ENCODE measurements at regions not wholly inside any gene's neighbourhood (a gene's known extent, or its start where the extent isn't known, plus 50 kb on each side); places are given as distances from the start of the nearest gene placed in this dataset.

DNA sequence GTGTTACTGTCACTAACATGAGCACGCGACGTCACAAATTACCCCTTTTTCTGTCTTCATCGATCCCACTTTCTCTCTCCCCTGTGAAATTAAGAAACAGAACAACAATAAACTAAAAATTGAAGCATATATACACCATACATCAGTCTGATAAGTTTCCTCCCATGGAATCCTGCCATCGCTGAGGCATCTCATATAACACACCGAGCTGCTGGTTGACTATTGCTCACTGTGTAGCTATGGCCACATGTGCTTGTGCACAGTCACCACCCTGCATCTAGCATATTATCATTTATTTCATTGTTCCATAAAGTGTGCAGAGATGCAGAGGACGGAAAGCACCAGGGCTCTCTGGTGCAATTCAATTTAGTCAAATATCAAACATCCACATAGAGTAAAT is 777.9 kb upstream of the ARRDC4 start:
- Mint-ChIP-seq H3K4me1 (ENCODE audit: low read depth, unreplicated experiment) (no peaks in the 10 kb centered on the region), H3K4me3 (ENCODE audit: low read depth, unreplicated experiment) (no peak overlapping the region), H3K36me3 (ENCODE audit: insufficient read depth, unreplicated experiment) (no peaks in the 10 kb centered on the region), H3K27me3 (ENCODE audit: unreplicated experiment) (no peaks in the 10 kb centered on the region), H3K27ac (ENCODE audit: unreplicated experiment) (no peak overlapping the region), H3K9me3 (ENCODE audit: low read depth, unreplicated experiment) (peaks cover 7% of the 10 kb centered on the region)
- no TSS peak for BruUV-seq (replicated peaks)
- CTCF ChIA-PET = no interaction called here
- no peak for DNase-seq
- intact Hi-C loops (cut with micrococcal nuclease; ENCODE audit: unreplicated experiment) = no loop called here
- TF ChIP-seq, protein P1, sequence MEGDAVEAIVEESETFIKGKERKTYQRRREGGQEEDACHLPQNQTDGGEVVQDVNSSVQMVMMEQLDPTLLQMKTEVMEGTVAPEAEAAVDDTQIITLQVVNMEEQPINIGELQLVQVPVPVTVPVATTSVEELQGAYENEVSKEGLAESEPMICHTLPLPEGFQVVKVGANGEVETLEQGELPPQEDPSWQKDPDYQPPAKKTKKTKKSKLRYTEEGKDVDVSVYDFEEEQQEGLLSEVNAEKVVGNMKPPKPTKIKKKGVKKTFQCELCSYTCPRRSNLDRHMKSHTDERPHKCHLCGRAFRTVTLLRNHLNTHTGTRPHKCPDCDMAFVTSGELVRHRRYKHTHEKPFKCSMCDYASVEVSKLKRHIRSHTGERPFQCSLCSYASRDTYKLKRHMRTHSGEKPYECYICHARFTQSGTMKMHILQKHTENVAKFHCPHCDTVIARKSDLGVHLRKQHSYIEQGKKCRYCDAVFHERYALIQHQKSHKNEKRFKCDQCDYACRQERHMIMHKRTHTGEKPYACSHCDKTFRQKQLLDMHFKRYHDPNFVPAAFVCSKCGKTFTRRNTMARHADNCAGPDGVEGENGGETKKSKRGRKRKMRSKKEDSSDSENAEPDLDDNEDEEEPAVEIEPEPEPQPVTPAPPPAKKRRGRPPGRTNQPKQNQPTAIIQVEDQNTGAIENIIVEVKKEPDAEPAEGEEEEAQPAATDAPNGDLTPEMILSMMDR (IDR thresholded peaks at IDR 0.05; ENCODE audit: unreplicated experiment) = no peak

DNA sequence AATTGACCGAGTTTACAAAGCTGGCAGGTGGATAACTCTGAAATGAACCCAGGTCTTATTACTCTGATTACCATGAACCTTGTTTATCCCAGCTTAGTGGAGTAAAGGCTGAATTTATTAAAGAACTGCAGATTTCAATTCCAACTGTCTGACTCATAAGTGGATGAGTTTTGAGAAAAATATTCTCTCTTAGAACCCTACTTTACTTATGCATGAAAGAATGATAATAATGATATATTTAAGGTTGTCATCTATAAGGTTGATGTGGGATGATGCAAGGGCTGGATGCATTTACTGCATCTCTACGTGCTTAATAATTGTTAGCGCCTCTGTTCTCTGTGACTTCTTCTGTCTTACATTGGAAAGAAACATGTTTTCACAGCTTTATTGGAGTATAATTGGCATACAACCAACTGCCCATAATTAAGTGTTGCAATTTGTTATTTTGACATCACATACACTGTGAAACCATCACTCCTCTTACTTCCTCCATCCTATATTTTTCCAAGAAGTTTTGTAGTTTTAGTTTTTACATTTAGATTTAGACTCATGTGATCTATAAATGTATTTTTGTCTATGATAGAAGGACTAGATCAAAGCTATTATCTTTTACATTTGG is 771.2 kb upstream of the ARRDC4 start:
- CTCF ChIA-PET = no interaction called here
- no peak overlapping the region for H3K4me3 Mint-ChIP-seq (ENCODE audit: low read depth, unreplicated experiment)
- H3K4me1 Mint-ChIP-seq (ENCODE audit: low read depth, unreplicated experiment) = no peaks in the 10 kb centered on the region
- no peaks in the 10 kb centered on the region for H3K36me3 Mint-ChIP-seq (ENCODE audit: insufficient read depth, unreplicated experiment)
- H3K9me3 Mint-ChIP-seq (ENCODE audit: low read depth, unreplicated experiment) = no peaks in the 10 kb centered on the region
- intact Hi-C loops (cut with micrococcal nuclease; ENCODE audit: unreplicated experiment) = no loop called here
- H3K27ac Mint-ChIP-seq (ENCODE audit: unreplicated experiment) = no peak overlapping the region
- DNase-seq = no peak
- TF ChIP-seq, protein P1 (IDR thresholded peaks at IDR 0.05; ENCODE audit: unreplicated experiment) = no peak
- no peaks in the 10 kb centered on the region for H3K27me3 Mint-ChIP-seq (ENCODE audit: unreplicated experiment)
- no TSS peak for BruUV-seq (replicated peaks)

DNA sequence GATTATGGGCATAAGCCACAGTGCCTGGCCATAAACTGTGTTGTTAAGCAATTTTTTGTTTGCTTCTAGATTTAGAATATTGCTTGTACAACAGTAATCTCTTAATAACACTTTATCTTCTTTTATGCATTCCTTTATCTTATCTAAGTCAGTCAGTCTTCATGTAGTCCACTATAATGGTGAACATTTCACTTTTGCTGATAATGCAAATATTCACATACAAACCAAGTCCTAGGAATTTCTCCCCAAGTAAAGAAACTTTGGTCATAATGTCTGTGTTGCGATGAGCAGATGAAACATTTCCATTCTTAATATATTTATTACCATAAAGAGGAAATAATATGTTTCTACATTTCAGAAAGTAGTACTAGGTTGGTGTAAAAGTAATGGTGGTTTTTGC is 765.8 kb upstream of the ARRDC4 start:
- TF ChIP-seq, protein P1 (IDR thresholded peaks at IDR 0.05; ENCODE audit: unreplicated experiment) = no peak
- Mint-ChIP-seq H3K27ac (ENCODE audit: unreplicated experiment) (no peak overlapping the region), H3K4me3 (ENCODE audit: low read depth, unreplicated experiment) (no peak overlapping the region), H3K9me3 (ENCODE audit: low read depth, unreplicated experiment) (peaks cover 2% of the 10 kb centered on the region), H3K36me3 (ENCODE audit: insufficient read depth, unreplicated experiment) (no peaks in the 10 kb centered on the region), H3K27me3 (ENCODE audit: unreplicated experiment) (no peaks in the 10 kb centered on the region), H3K4me1 (ENCODE audit: low read depth, unreplicated experiment) (no peaks in the 10 kb centered on the region)
- intact Hi-C loops (cut with micrococcal nuclease; ENCODE audit: unreplicated experiment) = no loop called here
- CTCF ChIA-PET = no interaction called here
- DNase-seq = no peak
- BruUV-seq (replicated peaks) = no TSS peak

DNA sequence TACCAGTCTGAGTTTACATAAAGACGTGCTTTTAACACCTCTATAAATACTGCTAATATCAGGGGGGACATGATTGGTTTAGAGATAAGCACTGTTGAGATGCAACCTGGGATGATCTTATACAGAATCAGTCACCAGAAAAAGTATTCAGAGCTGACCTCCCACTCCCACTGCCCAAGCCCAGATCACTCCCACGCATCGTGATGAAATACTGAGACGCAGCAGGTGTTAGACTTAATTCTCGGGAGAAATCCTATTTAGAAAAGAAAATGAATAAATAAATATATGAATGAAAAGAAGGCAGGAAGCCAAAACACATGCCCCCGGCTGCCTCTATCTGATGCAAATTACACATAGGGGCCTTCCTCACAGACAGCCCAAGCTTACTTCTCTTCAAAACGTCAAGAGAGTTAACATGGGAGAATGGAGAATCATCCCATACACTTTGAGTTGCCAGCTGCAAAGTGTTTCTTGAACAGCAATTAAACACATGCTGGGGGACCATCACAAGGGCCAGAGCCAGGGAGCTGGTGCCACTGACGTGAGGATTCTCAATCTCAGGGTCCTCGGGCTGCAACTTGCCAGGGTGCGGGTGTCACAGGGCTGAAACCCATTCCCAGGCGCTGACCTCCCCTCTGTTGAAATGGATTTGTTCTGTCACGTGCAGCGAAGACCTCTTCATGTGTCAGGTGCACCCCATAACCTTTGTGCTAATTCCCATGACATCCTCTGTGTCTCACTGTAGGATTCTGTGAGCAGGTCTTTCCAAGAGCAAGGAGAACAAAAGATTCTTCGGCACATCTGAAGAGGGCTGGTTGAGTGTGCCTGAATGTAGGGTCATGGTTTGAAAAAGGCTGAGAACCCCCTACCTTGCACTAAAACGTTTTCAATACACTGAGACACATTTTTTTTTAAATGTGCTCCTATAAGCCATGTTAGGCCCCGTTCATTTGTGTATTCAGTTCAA is 764.2 kb upstream of the ARRDC4 start:
- no peak overlapping the region for H3K27ac Mint-ChIP-seq (ENCODE audit: unreplicated experiment)
- H3K4me1 Mint-ChIP-seq (ENCODE audit: low read depth, unreplicated experiment) = no peaks in the 10 kb centered on the region
- no peak overlapping the region for H3K4me3 Mint-ChIP-seq (ENCODE audit: low read depth, unreplicated experiment)
- H3K27me3 Mint-ChIP-seq (ENCODE audit: unreplicated experiment) = no peaks in the 10 kb centered on the region
- CTCF ChIA-PET = no interaction called here
- H3K9me3 Mint-ChIP-seq (ENCODE audit: low read depth, unreplicated experiment) = peaks cover 2% of the 10 kb centered on the region
- no peak for DNase-seq
- BruUV-seq (replicated peaks) = no TSS peak
- H3K36me3 Mint-ChIP-seq (ENCODE audit: insufficient read depth, unreplicated experiment) = no peaks in the 10 kb centered on the region
- TF ChIP-seq, protein P1 (IDR thresholded peaks at IDR 0.05; ENCODE audit: unreplicated experiment) = no peak
- intact Hi-C loops (cut with micrococcal nuclease; ENCODE audit: unreplicated experiment) = no loop called here

Measured in Calu3 (cell line).